Activated T-cell treated with anti-CD3 and anti-CD28 coated beads for 48 hours (primary cell): ENCODE measurements at regions not wholly inside any gene's neighbourhood (a gene's known extent, or its start where the extent isn't known, plus 50 kb on each side); places are given as distances from the start of the nearest gene placed in this dataset.

Source experiments
- DNase-seq: peaks from one replicate; pipeline ENCODE4 v3.0.0-alpha.2; 2020; ENCODE audit warnings: low read depth

- no peak for DNase-seq
These were observed 167.9 kb upstream of the VLDLR start for GRCh38 chr9:2453701-2454100.

- DNase-seq, result no peak
These were observed 161.8 kb upstream of the VLDLR start for GRCh38 chr9:2459756-2460155.

- no peak for DNase-seq
These were observed 159.7 kb upstream of the VLDLR start for GRCh38 chr9:2461892-2462291.

- no peak for DNase-seq
These were observed 157.0 kb upstream of the VLDLR start for GRCh38 chr9:2464624-2465023.

GRCh38 chr9:2465516-2465915, 156.1 kb upstream of the VLDLR start:
- no peak for DNase-seq

- DNase-seq, result no peak
These were observed 155.6 kb upstream of the VLDLR start for GRCh38 chr9:2465921-2466460.

- DNase-seq, result no peak
These were observed 154.9 kb upstream of the VLDLR start for GRCh38 chr9:2466703-2467102.

- DNase-seq, result no peak
These were observed 151.8 kb upstream of the VLDLR start for GRCh38 chr9:2469681-2470221.

GRCh38 chr9:2473681-2474080, 147.9 kb upstream of the VLDLR start:
- no peak for DNase-seq

- DNase-seq, result no peak
These were observed 143.8 kb upstream of the VLDLR start for GRCh38 chr9:2477755-2478154.

GRCh38 chr9:2478421-2478820, 143.2 kb upstream of the VLDLR start:
- DNase-seq, result no peak

GRCh38 chr9:2479056-2479565, 142.5 kb upstream of the VLDLR start:
- DNase-seq, result no peak

GRCh38 chr9:2480255-2480837, 141.2 kb upstream of the VLDLR start:
- DNase-seq, result no peak

- no peak for DNase-seq
These were observed 140.4 kb upstream of the VLDLR start for GRCh38 chr9:2481216-2481615.

- DNase-seq, result no peak
These were observed 134.6 kb upstream of the VLDLR start for GRCh38 chr9:2486988-2487387.

GRCh38 chr9:2489838-2490314, 131.7 kb upstream of the VLDLR start:
- no peak for DNase-seq

GRCh38 chr9:2492161-2492560, 129.4 kb upstream of the VLDLR start:
- DNase-seq, result no peak

GRCh38 chr9:2493109-2493508, 128.5 kb upstream of the VLDLR start:
- no peak for DNase-seq

- no peak for DNase-seq
These were observed 128.1 kb upstream of the VLDLR start for GRCh38 chr9:2493529-2493928.

- DNase-seq, result no peak
These were observed 127.0 kb upstream of the VLDLR start for GRCh38 chr9:2494562-2494961.

- DNase-seq, result no peak
These were observed 126.2 kb upstream of the VLDLR start for GRCh38 chr9:2495221-2496005.

GRCh38 chr9:2496169-2496568, 125.4 kb upstream of the VLDLR start:
- DNase-seq, result no peak

GRCh38 chr9:2496934-2497333, 124.7 kb upstream of the VLDLR start:
- DNase-seq, result no peak
